Medulla oblongata (tissue), 1 donor: ENCODE measurements at regions not wholly inside any gene's neighbourhood (a gene's known extent, or its start where the extent isn't known, plus 50 kb on each side); places are given as distances from the start of the nearest gene placed in this dataset.
"Not testable (repeated sequence)": the region's sequence is repeated elsewhere in the genome, so short reads cannot be mapped to it uniquely, and the experiment has no call there.

Experiments
- DNase-seq: peaks from one replicate; pipeline ENCODE4 v3.0.0-alpha.2; 2015; ENCODE audit errors: extremely low spot score

- no peak for DNase-seq
Observed at GRCh38 chr5:32842813-32843530, 131.9 kb downstream of the NPR3 start.

GRCh38 chr5:32843531-32843895 lies 132.4 kb downstream of the NPR3 start:
- DNase-seq: no peak

- DNase-seq: no peak
Observed at GRCh38 chr5:32845171-32845570, 134.1 kb downstream of the NPR3 start.

GRCh38 chr5:32848120-32848519 lies 137.0 kb downstream of the NPR3 start:
- no peak for DNase-seq

- no peak for DNase-seq
Observed at GRCh38 chr5:32848681-32849080, 137.6 kb downstream of the NPR3 start.

- no peak for DNase-seq
Observed at GRCh38 chr5:32850817-32851496, 139.8 kb downstream of the NPR3 start.

DNA sequence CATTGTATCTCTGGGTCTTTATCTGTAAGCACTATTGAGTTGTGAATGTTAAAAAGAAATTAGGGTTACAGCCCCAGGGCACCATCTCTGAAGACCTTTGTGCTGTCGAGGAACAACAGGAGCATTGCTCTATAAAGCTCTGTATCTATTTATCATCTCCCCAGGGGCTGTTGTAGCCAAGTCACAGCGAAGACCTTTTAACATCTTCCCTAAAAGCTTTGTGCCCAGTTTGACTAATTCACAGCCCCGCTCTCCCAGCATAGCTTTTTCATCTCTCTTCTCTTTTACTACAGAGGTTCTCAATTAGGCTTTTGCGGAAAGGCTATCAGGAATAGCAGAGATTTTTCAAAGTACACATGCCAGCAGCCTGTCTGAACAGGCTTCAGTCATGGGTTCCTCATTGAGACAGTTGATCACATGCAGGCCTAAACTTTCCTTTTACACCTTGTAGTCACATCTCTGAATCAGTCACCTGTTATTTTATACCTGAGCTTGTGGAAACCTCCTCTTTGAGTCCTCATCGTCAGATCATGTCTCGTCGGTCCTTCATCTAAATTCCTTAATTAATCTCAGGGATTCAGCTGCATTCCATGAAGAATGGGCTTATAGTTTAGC lies 140.5 kb downstream of the NPR3 start:
- DNase-seq: no peak

DNA sequence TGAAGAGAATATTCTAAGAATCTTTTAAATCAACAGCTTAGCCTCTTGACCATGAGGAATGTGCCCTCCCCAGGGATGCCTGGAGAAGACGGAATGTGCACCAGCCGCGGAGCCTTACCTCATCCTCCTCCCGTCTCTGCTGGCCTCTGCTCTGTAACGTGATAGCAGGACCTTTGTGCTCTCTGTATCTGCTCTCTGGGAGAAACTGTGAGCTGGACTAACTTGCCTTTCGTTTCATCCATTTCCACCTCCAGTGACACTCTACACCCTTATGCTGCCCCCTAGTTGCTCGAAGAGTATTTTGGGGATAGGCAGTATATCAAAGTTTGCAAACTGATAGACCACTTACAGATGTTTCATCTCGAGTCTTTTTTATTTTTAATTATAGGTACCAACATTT lies 141.4 kb downstream of the NPR3 start:
- no peak for DNase-seq

DNA sequence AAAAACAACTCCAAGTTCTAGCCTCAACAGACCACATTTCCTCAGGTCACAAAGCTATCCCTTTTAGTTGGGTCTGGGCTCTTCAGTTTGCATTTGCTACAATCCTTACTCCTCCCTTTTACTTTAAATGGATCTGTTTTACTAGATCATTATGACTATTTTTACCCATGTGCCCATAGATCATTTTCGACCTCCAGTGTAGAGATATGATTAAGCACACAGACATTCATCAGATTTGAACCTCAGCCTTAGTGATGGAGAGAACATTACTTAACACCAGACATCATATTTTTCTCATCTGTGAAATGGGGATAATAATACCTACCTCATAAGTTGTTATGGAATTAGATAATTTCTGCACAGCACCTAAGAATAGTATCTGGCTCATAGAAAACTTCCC lies 141.9 kb downstream of the NPR3 start:
- DNase-seq: no peak

DNA sequence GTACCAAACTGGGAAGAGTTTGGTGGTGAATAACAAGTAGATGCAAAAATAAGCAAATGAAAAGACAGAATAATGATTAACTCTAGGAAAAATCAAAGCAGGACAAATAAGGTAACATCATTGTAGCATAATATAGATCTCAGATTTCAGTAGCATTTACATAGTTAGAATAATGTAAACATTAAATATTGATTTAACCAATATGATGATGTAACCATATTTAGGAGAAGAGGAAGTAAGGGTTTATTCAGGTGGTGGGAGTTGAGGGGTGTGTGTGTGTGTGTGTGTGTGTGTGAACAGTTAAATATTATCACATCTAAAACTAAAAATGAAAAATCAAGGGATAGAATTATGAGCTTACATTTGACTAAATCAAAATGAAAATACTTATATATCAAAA lies 143.4 kb downstream of the NPR3 start:
- DNase-seq: no peak

DNA sequence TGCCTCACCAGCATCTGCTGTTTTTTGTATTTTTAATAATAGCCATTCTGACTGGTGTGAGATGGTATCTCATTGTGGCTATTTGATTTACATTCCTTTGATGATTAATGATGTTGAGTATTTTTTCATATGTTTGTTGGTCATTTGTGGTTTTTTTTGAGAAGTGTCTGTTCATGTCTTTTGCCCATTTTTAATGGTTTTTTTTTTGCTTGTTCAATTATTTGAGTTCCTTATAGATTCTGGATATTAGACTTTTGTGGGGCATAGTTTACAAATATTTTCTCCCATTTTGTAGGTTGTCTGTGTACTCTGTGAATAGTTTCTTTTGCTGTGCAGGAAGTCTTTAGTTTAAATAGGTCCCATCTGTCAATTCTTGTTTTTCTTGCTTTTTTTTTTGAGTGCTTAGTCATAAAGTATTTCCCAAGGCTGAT lies 148.1 kb downstream of the NPR3 start:
- DNase-seq: no peak

DNA sequence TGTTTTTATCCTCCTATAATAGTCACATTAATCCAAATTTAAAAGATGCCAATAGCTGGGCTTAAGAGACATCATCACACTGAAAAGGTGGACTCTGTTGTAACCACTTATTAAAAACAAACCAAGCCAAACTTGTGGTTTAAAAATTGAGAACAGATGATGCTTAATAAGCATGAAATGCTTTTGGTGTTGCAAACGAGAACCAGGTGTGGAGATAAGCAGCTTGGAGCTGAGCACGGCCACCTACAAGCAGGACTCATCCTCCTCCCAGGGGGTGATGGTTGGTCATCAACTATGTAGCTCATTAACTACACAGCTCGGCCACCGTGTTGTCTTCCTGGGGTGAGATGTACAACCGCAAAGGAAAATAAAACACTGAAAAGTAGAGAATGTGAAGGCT lies 154.4 kb downstream of the NPR3 start:
- DNase-seq: no peak

DNA sequence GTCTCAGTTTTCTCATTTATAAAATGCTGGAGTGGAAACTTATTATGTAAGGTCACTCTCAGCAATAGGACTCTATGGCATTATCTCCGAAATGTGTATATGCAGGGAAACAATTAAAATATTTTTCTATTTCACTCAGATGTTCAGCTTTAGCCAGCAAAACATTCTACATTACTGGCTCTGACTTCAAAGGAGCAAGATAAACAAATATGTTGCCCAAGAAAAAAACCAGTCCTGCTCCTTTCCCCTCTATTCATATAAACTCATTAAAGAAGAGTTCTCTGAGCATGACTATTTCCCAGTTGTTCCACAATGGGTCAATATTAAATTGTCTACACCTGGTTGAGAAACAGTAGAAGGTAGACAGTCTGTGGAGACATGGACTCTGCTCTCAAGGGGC lies 155.0 kb downstream of the NPR3 start:
- no peak for DNase-seq

DNA sequence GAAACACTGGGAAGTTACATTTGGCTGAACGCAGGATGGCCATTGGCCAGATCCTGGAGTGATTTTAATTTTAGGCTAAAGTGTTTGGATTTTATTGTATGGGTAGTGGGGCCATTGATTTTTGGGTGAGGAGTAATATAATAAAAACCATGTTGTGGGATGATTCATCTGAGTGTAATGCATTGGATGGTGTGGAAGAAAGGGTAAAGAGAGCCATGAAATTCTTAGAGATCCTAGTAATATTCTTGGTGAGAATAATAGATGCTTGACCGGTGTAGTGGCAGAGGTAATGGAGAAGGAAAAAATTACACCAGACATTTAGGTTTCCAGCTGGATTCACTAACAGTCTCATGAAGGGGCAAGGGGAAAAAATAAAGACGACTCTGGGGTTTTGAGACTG lies 158.1 kb downstream of the NPR3 start:
- DNase-seq: no peak

DNA sequence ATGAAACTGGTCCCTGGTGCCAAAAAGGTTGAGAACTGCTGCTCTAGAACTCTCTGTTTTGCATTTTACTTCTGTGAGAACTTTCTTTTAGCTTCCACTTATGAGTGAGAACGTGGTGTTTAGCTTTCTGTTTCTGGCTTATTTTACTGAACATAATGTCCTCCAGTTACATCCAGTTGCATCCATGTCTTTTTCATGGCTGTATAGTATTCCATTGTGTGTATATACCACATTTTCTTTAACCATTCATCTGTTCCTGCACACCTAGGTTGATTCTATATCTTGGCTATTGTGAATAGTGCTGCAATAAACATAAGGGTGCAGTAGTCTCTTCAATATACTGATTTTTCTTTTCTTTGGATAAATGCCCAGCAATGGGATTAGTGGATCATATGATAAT lies 165.7 kb downstream of the NPR3 start:
- no peak for DNase-seq

GRCh38 chr5:32879364-32879763 lies 168.2 kb downstream of the NPR3 start:
- not testable (repeated sequence) for DNase-seq

GRCh38 chr5:32880796-32881195 lies 169.7 kb downstream of the NPR3 start:
- DNase-seq: no peak

- DNase-seq: no peak
Observed at GRCh38 chr5:32887390-32887789, 176.3 kb downstream of the NPR3 start.

DNA sequence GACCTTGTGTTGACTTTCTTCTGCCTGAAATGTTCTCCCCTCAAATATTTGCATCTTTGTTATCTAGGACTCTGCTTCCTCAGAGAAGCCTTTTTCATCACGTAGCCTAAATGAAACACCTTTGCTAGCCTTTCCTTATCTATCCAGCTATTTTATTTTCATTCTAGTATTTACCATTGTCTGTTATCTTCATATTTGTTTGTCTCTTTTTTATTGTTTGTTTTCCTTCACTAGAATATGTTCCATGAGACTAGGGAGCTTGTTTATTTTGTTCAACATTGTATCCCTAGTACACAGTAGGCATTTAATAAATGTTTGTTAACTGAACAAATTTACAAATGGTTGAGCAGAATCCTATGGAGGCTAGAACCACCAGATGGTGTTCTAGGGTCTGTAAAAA lies 178.0 kb downstream of the NPR3 start:
- no peak for DNase-seq

DNA sequence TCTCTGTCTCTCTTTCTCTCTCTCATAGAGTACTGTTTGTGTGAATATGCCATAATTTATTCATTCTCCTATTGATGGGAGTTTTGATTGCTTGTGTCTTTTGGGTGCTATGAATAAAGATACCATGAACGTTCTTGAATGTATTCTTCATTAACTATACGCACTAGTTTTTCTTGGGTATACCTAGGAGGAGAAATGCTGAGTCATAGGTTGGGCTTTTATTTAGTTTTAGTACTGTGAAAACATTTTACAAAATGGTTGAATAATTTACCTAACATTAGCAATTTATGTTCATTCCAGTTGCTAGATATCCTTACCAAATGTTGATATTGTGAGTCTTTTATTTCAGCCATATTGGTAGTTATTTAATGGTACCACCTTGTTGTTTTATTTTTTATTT lies 192.5 kb downstream of the NPR3 start:
- no peak for DNase-seq

DNA sequence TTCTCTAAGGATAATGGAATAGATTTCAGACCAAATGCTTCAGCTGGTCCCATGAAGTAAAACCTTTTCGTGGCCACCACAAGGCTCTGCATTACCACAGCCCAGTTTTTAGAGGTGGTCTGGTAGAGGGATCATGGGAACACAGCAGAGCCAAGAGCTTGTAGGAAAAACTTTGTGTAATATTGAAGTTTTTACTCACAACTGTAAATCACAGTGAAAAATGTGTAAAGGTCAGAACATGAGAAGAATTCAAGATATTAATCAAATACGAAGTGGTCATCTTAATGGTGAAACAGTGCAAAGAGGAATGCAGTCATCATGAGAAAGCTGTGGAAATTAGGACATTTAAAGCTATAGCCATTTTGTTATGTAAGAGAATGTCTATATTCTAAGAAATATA lies 197.5 kb downstream of the NPR3 start:
- no peak for DNase-seq

GRCh38 chr5:32909207-32909606 lies 198.1 kb downstream of the NPR3 start:
- no peak for DNase-seq

GRCh38 chr5:32916648-32917047 lies 205.5 kb downstream of the NPR3 start:
- no peak for DNase-seq
